KMS-11 (cell line): ENCODE measurements at regions not wholly inside any gene's neighbourhood (a gene's known extent, or its start where the extent isn't known, plus 50 kb on each side); places are given as distances from the start of the nearest gene placed in this dataset.

Experiments
- H2AFZ ChIP-seq: fragments of 200-600 bp; sonication (generic); 2 replicates; pipeline ENCODE4 v1.6.1; 2016; ENCODE audit warnings: antibody characterized with exemption, mixed run types, low read depth
- H3K27ac ChIP-seq: fragments of 200-600 bp; sonication (generic); 2 replicates; pipeline ENCODE4 v1.6.1; 2016; ENCODE audit warnings: mild to moderate bottlenecking, mixed run types
- H3K27me3 ChIP-seq: fragments of 200-600 bp; sonication (generic); 2 replicates; pipeline ENCODE4 v1.6.1; 2017; ENCODE audit warnings: mild to moderate bottlenecking, low read depth, mixed run types, moderate library complexity; ENCODE audit not compliant: insufficient read depth
- H3K36me3 ChIP-seq: fragments of 200-600 bp; sonication (generic); 2 replicates; pipeline ENCODE4 v1.6.1; 2017; ENCODE audit warnings: mild to moderate bottlenecking, mixed run types; ENCODE audit not compliant: insufficient read depth
- H3K4me1 ChIP-seq: fragments of 200-600 bp; sonication (generic); 2 replicates; pipeline ENCODE4 v1.6.1; 2016; ENCODE audit warnings: mild to moderate bottlenecking, low read depth, mixed run types; ENCODE audit not compliant: poor library complexity, severe bottlenecking
- H3K4me2 ChIP-seq: fragments of 200-600 bp; sonication (generic); 2 replicates; pipeline ENCODE4 v1.7.0; 2016; ENCODE audit warnings: mild to moderate bottlenecking, mixed run types
- H3K4me3 ChIP-seq: fragments of 200-600 bp; sonication (generic); IDR thresholded peaks from 2 replicates; pipeline ENCODE4 v1.6.1; 2017; ENCODE audit warnings: low read depth, low read length, mixed read lengths; ENCODE audit not compliant: insufficient read depth
- H3K79me2 ChIP-seq: fragments of 200-600 bp; sonication (generic); 2 replicates; pipeline ENCODE4 v1.6.1; 2016; ENCODE audit warnings: low read depth, mixed run types; ENCODE audit not compliant: insufficient read depth
- H3K9ac ChIP-seq: fragments of 200-600 bp; sonication (generic); 2 replicates; pipeline ENCODE4 v1.6.1; 2016; ENCODE audit warnings: mild to moderate bottlenecking, mixed run types
- H4K20me1 ChIP-seq: fragments of 200-600 bp; sonication (generic); 2 replicates; pipeline ENCODE4 v1.6.1; 2016; ENCODE audit warnings: mild to moderate bottlenecking, mixed run types; ENCODE audit not compliant: insufficient read depth
- CTCF ChIP-seq: fragments of 200-600 bp; sonication (generic); conservative IDR thresholded peaks from 2 replicates; pipeline ENCODE4 v1.6.1; 2017; ENCODE audit warnings: low read depth, mild to moderate bottlenecking, antibody characterized with exemption, low read length, moderate library complexity, mixed read lengths

- Histone ChIP-seq H3K4me1 (no peaks in the 10 kb centered on the region), H3K4me3 (no peak overlapping the region), H4K20me1 (no peaks in the 10 kb centered on the region), H3K27me3 (peaks cover 89% of the 10 kb centered on the region), H3K36me3 (no peaks in the 10 kb centered on the region), H2AFZ (no peak overlapping the region), H3K79me2 (no peaks in the 10 kb centered on the region), H3K27ac (no peak overlapping the region), H3K4me2 (no peak overlapping the region), H3K9ac (no peak overlapping the region)
- TF ChIP-seq CTCF, result no peak
Observed at GRCh38 chr20:63077705-63078104, 70.9 kb upstream of the BHLHE23 start.

- no peak overlapping the region for H3K9ac ChIP-seq
- H3K27ac ChIP-seq, result no peak overlapping the region
- H3K27me3 ChIP-seq, result peaks cover 82% of the 10 kb centered on the region
- H3K4me3 ChIP-seq, result no peak overlapping the region
- TF ChIP-seq CTCF, result no peak
- no peaks in the 10 kb centered on the region for H3K79me2 ChIP-seq
- no peaks in the 10 kb centered on the region for H4K20me1 ChIP-seq
- H3K36me3 ChIP-seq, result no peaks in the 10 kb centered on the region
- H3K4me2 ChIP-seq, result no peak overlapping the region
- H3K4me1 ChIP-seq, result no peaks in the 10 kb centered on the region
- H2AFZ ChIP-seq, result no peak overlapping the region
Observed at GRCh38 chr20:63076421-63076820, 69.7 kb upstream of the BHLHE23 start.

- Histone ChIP-seq H3K27me3 (peaks cover 88% of the 10 kb centered on the region), H3K36me3 (no peaks in the 10 kb centered on the region), H4K20me1 (no peaks in the 10 kb centered on the region)
Observed at GRCh38 chr20:63074631-63075030, 67.9 kb upstream of the BHLHE23 start.

GRCh38 chr20:63074182-63074581, 67.4 kb upstream of the BHLHE23 start:
- Histone ChIP-seq H3K36me3 (no peaks in the 10 kb centered on the region), H2AFZ (no peak overlapping the region), H3K9ac (no peak overlapping the region), H4K20me1 (no peaks in the 10 kb centered on the region), H3K4me2 (no peak overlapping the region), H3K27ac (no peak overlapping the region), H3K4me1 (no peaks in the 10 kb centered on the region), H3K79me2 (no peaks in the 10 kb centered on the region), H3K27me3 (peaks cover 90% of the 10 kb centered on the region), H3K4me3 (no peak overlapping the region)
- TF ChIP-seq CTCF, result no peak

More at GRCh38 chr20:63074631-63075030, 67.9 kb upstream of the BHLHE23 start:
- no peak overlapping the region for H3K4me2 ChIP-seq
- H3K4me1 ChIP-seq, result no peaks in the 10 kb centered on the region
- H3K27ac ChIP-seq, result no peak overlapping the region
- no peak overlapping the region for H3K4me3 ChIP-seq
- no peak overlapping the region for H3K9ac ChIP-seq
- H2AFZ ChIP-seq, result no peak overlapping the region
- TF ChIP-seq CTCF, result no peak
- no peaks in the 10 kb centered on the region for H3K79me2 ChIP-seq

GRCh38 chr20:63073738-63074065, 66.9 kb upstream of the BHLHE23 start:
- H3K27me3 ChIP-seq, result peaks cover 90% of the 10 kb centered on the region
- no peak overlapping the region for H3K27ac ChIP-seq
- H3K79me2 ChIP-seq, result no peaks in the 10 kb centered on the region
- H3K4me1 ChIP-seq, result no peaks in the 10 kb centered on the region
- no peak overlapping the region for H3K9ac ChIP-seq
- H2AFZ ChIP-seq, result no peak overlapping the region
- H3K4me3 ChIP-seq, result no peak overlapping the region
- no peak overlapping the region for H3K4me2 ChIP-seq
- H4K20me1 ChIP-seq, result no peaks in the 10 kb centered on the region
- no peak for TF ChIP-seq CTCF
- no peaks in the 10 kb centered on the region for H3K36me3 ChIP-seq
